GM18861 (cell line): ENCODE measurements at regions not wholly inside any gene's neighbourhood (a gene's known extent, or its start where the extent isn't known, plus 50 kb on each side); places are given as distances from the start of the nearest gene placed in this dataset.
A peak's percentile ranks its signal among the peaks of the same experiment; 100 is the strongest.

ENCODE experiments used
- ATAC-seq: cut with Tn5 transposase; IDR thresholded peaks from one replicate; pipeline ENCODE4 v1.9.1; 2021; ENCODE audit not compliant: unreplicated experiment

- ATAC-seq, result no peak
Measured at GRCh38 chr15:56868170-56868569, 50.3 kb upstream of the TCF12 start.

DNA sequence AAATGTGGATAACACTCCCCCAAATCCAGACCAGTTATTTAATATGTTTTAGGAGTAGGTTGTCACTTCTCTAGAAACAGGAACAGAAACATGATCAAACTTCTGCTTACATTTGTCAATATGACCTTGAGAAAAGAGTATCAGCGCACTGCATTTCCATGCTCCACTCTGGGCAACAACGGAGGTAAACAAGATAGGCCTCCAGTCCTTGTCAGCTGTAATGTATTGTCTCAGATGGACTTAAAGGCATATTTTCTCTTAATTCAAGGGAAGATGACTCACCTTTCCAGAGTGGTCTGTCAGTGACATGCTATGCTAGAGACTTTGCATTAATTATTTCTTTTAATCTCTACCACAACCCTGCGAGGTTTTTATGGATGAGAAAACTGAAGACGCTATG lies 51.6 kb upstream of the TCF12 start:
- ATAC-seq, result no peak

DNA sequence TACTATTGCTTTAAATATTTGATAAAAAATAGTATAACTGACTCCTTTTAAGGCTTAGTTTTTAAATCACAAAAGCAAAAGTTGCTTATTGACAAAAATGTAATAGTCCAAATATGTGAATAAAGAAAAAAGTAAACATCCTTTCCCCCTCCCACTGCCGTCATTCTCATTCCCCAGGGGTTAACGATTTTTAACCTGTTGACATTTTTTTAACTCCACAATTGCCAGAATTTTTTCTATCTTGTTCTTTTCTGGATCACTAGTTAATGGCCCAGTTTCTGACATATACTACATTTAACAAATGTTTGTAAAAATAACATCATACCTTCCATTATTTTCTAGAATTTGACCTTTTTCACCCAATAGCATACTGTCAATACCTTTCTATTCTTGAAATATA lies 60.6 kb upstream of the TCF12 start:
- ATAC-seq, result no peak

- peak; percentile 88 for ATAC-seq
Measured at GRCh38 chr15:56856934-56857333, 61.5 kb upstream of the TCF12 start.

DNA sequence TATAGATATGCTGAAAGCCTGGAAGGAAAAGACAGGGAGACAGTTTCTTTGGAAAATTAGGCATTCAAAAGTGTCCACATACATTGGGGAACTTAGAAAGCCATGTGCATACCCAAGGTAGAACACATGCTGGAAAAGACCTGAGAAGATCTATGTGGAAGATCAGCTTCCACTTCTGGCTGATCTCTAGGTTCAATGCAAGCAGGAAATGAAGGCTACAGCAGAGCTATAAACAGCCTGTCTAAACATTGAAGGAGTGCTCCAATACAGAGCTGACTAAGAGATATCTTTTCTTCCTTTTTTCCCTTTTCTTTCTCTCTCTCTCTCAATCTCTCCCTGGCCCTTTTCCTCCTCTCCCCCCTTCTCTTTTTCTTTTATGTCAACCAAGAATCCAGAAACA lies 73.6 kb upstream of the TCF12 start:
- ATAC-seq, result no peak

DNA sequence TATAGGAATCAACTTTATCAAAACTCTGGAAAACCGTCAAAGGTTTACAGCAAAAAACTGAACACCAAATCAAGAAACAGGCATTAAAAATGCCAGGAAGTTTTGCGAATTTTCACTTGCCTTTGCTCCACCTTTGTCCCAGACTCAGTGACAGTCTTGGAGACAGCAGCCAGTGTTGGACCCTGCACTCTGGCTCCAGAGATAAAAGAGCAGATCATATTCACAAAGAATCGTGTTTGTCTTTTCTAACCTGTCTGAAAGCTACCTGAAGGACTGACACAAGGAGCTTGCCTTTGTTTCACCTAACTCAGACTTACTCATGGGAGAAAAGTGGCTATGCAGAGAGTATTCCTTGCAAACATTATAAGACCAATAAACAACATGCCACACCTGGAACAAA lies 74.0 kb upstream of the TCF12 start:
- no peak for ATAC-seq

GRCh38 chr15:56839641-56840040 lies 78.8 kb upstream of the TCF12 start:
- no peak for ATAC-seq

DNA sequence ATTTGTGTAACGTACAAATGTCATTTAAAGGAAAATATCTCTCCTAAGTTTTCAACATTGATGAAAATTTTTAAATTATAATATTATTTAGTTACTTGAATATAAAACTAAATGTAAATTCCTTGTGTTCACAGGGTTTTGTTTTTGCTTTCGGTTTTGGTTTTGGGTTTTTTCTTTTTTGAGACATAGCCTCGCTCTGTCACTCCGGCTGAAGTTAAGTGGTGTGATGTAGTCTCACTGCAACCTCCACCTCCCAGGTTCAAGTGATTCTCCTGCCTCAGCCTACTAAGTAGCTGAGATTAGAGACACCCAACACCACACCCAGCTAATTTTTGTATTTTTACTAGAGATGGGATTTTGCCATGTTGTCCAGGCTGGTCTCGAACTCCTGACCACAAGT lies 79.3 kb upstream of the TCF12 start:
- ATAC-seq, result no peak

DNA sequence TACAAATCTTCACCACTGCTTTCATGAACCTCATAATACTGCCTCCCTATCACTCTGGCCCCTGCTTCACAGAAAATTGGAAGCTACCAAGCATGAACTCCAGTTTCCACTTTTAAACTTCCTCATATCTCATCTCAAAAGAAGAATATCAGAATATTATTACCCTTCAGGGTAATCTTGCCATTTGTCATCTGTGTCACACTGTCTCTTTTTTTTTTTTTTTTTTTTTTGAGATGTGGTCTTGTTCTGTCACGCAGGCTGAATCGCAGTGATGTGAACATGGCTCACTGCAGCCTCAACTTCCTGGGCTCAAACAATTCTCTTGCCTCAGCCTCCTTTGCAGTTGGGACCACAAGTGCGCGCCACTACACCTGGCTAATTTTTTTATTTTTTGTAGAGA lies 80.4 kb upstream of the TCF12 start:
- no peak for ATAC-seq

DNA sequence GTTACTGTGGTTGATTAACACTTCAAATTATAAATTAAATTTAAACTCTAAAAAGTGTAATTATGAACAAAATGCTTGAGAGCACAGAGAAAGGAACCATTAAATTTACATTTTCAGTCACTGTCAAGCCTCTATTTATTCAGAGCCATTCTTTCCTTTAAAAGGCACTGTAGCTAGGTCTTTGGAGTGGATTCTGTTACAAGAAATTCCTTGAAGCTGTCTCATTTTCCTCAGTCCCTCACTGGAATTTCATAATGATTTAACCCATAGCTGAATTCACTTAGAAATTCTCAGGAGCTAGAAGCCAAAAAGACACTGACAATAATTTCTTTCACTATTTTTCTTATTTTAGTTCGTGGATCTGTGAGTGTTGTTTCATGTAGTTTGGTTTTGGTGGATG lies 81.2 kb upstream of the TCF12 start:
- ATAC-seq, result no peak

- ATAC-seq, result no peak
Measured at GRCh38 chr15:56835718-56836171, 82.7 kb upstream of the TCF12 start.

DNA sequence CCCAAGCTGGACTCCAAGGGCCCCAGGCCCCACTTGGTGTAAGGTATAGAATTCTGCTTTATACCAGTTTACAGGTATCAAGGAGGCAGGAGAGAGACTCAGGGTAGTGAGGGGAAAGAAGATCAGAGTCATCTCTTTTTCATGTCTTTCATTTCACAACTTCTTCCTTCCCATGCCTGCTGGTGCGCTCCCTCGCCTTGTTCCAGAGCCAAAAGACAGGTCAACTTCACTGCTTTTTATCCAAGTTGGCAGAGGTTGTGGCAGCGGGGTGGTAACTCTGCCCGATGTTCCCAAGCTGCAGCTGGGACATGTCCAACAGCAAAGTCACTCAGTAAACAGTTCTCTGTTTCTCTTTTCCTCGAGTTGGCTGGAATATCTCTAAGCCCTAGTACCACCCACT lies 86.3 kb upstream of the TCF12 start:
- ATAC-seq, result no peak

GRCh38 chr15:56831467-56832005 lies 86.9 kb upstream of the TCF12 start:
- no peak for ATAC-seq

GRCh38 chr15:56824175-56824574 lies 90.9 kb upstream of the ZNF280D start:
- no peak for ATAC-seq

- peak; percentile 56 for ATAC-seq
Measured at GRCh38 chr15:56821721-56822425, 88.6 kb upstream of the ZNF280D start.

DNA sequence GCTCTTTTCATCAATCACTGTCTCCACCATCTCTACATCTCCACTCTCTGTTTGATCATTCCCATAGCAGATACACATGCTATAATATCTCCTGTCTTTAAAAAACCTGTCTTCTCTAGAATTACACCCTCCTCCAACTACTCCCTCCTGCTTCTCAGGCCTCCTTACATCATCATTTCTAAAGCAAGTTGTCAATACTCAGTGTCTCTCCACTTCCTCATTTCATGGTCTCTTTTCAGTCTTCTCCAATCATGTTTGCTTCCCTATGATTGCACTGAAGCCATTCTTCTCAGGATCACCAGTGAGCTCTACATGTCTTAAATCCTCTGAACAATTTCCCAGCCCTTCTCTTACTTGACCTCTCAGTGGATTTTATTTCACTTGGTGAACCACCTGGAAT lies 87.0 kb upstream of the ZNF280D start:
- no peak for ATAC-seq

DNA sequence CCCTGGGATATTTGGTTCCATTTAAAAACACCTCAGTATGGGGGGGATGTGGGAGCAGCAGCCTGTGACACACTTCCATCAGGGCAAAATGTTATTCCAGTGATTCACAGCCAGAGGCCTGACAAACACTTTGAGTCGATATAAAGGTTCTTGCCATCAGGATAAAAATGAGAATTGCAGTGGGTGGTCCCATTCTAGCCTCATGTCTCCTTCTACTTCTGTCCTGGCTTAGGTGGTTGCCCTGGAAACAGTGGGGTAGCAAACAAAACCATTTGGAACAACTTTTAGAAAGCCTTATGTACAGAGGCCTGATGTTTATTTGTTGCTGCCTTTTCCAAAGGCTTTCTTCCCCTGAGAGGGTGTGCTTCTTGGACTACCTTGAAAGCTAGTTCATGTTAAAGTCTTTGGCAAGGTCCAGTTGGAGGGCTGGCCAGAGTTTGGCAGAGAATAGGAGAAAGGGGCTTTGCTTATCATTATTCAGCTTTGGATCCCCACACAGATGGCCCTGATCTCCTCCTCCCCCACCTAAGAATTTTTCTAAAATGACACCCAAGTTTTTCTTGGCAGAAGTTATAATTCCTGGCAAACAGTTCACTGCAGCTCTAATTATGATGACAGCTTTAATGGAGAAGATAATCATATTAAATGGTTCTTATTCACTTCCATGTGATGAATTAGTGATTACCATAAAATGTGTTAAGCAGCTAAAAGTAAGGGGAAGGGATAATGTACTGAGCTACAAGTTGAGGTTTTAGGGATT lies 84.2 kb upstream of the ZNF280D start:
- no peak for ATAC-seq

DNA sequence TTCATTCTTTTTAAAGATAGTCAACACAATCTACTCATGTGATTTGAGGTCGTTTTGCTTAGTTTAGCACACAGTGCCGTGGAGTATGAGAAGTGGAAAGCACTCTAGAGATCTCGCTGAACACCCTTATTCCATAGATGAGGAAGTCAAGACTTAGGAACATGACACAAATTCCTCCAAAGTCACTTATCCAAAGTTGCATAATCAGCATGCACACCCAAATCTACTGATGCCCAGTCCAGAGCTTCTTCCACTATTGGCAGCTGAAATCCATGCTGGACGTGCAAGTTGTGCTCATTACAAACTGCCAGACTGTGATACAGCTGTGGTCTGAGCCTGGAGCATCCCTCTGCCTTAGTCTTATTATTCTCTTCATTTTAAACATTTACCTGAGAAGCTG lies 83.5 kb upstream of the ZNF280D start:
- no peak for ATAC-seq

GRCh38 chr15:56815247-56815646 lies 81.9 kb upstream of the ZNF280D start:
- ATAC-seq, result no peak

GRCh38 chr15:56814429-56814828 lies 81.1 kb upstream of the ZNF280D start:
- no peak for ATAC-seq

DNA sequence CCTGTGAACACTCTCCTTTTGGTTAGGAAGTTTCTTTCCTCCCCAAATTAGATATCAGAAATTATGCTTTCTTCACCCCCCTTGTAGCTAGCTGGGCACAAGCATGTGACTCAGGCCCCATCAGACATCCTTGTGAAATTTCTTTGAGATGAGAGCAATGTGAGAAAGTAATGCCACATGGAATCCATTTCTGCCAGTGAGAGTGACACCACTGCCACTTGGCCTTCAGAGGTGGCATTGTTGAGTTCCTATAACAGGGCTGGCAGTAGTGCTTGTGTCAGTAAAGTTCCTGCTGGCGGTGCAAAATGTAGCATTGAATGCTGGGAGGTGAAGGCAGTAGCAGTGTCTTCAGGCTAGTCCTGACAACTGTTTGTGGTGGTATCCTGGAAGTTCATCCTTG lies 80.7 kb upstream of the ZNF280D start:
- ATAC-seq, result no peak

DNA sequence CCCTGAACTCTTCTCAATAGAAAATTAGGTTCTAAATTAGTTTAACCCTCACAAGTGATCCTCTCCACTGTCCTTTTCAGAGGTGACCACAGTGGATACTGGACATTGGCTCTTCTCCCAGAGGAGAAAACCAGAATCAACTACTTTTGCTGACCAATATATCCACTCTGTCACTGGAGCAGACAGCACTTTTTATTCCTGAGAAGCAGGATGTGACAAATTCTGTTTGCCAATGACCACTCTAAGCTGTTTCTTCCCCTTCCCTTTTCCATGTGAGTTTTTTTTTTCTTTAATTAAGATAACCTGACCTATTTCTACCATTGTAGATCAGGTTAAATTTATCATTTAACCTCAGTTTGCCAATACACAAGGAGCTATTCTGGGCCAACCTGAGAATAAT lies 79.7 kb upstream of the ZNF280D start:
- ATAC-seq, result no peak
